ENCODE measurements at regions not wholly inside any gene's neighbourhood (a gene's known extent, or its start where the extent isn't known, plus 50 kb on each side); places are given as distances from the start of the nearest gene placed in this dataset.

- CTCF ChIA-PET: no interaction called here
- Mint-ChIP-seq H3K9me3 (no peaks in the 10 kb centered on the region), H3K36me3 (ENCODE audit: low read depth) (no peaks in the 10 kb centered on the region), H3K27ac (no peak overlapping the region), H3K4me3 (no peak overlapping the region), H3K27me3 (no peaks in the 10 kb centered on the region), H3K4me1 (no peaks in the 10 kb centered on the region)
- no peak for DNase-seq
- POLR2A ChIA-PET: no interaction called here
- no peak for ATAC-seq (ENCODE audit: low read depth)
- intact Hi-C loops (cut with micrococcal nuclease): no loop called here
- TF ChIP-seq CTCF (IDR thresholded peaks at IDR 0.05): no peak
Observed at GRCh38 chr14:29216268-29217232, 450.0 kb downstream of the FOXG1 start.

- ATAC-seq (ENCODE audit: low read depth) (no peak), DNase-seq (no peak)
- Mint-ChIP-seq H3K36me3 (ENCODE audit: low read depth) (no peaks in the 10 kb centered on the region), H3K4me3 (no peak overlapping the region), H3K9me3 (no peaks in the 10 kb centered on the region), H3K27ac (no peak overlapping the region), H3K27me3 (no peaks in the 10 kb centered on the region), H3K4me1 (no peaks in the 10 kb centered on the region)
- POLR2A ChIA-PET: no interaction called here
- intact Hi-C loops (cut with micrococcal nuclease): no loop called here
- TF ChIP-seq CTCF (IDR thresholded peaks at IDR 0.05): no peak
- CTCF ChIA-PET: interaction anchor here (1.1 kb wide), 1 partner anchor 71 kb away, joined by 3 read pairs; no protein-coding TSS in a partner anchor
Observed at GRCh38 chr14:29217813-29218450, 451.3 kb downstream of the FOXG1 start.

- no peak overlapping the region for H3K27ac Mint-ChIP-seq
- no peaks in the 10 kb centered on the region for H3K4me1 Mint-ChIP-seq
- no peaks in the 10 kb centered on the region for H3K27me3 Mint-ChIP-seq
- DNase-seq (no peak), ATAC-seq (ENCODE audit: low read depth) (no peak)
- H3K9me3 Mint-ChIP-seq: no peaks in the 10 kb centered on the region
- intact Hi-C loops (cut with micrococcal nuclease): loop anchor here (5.0 kb wide), 1 partner anchor 468 kb away; no protein-coding TSS in a partner anchor
- ChIA-PET CTCF (no interaction called here), POLR2A (no interaction called here)
- H3K4me3 Mint-ChIP-seq: no peak overlapping the region
- TF ChIP-seq CTCF (IDR thresholded peaks at IDR 0.05): no peak
- H3K36me3 Mint-ChIP-seq (ENCODE audit: low read depth): no peaks in the 10 kb centered on the region
Observed at GRCh38 chr14:29220072-29220471, 453.5 kb downstream of the FOXG1 start.

GRCh38 chr14:29220566-29220965 lies 454.0 kb downstream of the FOXG1 start:
- TF ChIP-seq CTCF (IDR thresholded peaks at IDR 0.05): no peak
- no peaks in the 10 kb centered on the region for H3K4me1 Mint-ChIP-seq
- DNase-seq (no peak), ATAC-seq (ENCODE audit: low read depth) (no peak)
- no peaks in the 10 kb centered on the region for H3K9me3 Mint-ChIP-seq
- ChIA-PET CTCF (no interaction called here), POLR2A (no interaction called here)
- intact Hi-C loops (cut with micrococcal nuclease): loop anchor here (5.0 kb wide), 1 partner anchor 468 kb away; no protein-coding TSS in a partner anchor
- H3K27ac Mint-ChIP-seq: no peak overlapping the region
- no peaks in the 10 kb centered on the region for H3K36me3 Mint-ChIP-seq (ENCODE audit: low read depth)
- no peaks in the 10 kb centered on the region for H3K27me3 Mint-ChIP-seq
- H3K4me3 Mint-ChIP-seq: no peak overlapping the region

- no peak overlapping the region for H3K4me3 Mint-ChIP-seq
- ChIA-PET CTCF (no interaction called here), POLR2A (no interaction called here)
- H3K9me3 Mint-ChIP-seq: no peaks in the 10 kb centered on the region
- ATAC-seq (ENCODE audit: low read depth): no peak
- intact Hi-C loops (cut with micrococcal nuclease): loop anchor here (5.0 kb wide), 1 partner anchor 470 kb away; no protein-coding TSS in a partner anchor
- no peaks in the 10 kb centered on the region for H3K4me1 Mint-ChIP-seq
- H3K36me3 Mint-ChIP-seq (ENCODE audit: low read depth): no peaks in the 10 kb centered on the region
- no peak overlapping the region for H3K27ac Mint-ChIP-seq
- H3K27me3 Mint-ChIP-seq: no peaks in the 10 kb centered on the region
- TF ChIP-seq CTCF (IDR thresholded peaks at IDR 0.05): no peak
- DNase-seq: no peak
Observed at GRCh38 chr14:29222006-29222405, 455.4 kb downstream of the FOXG1 start.

All from activated B cell treated with CpG ODN at 0.5 μM for 24 hours (primary cell).